ENCODE measurements at regions not wholly inside any gene's neighbourhood (a gene's known extent, or its start where the extent isn't known, plus 50 kb on each side); places are given as distances from the start of the nearest gene placed in this dataset.
"Not testable (repeated sequence)": the region's sequence is repeated elsewhere in the genome, so short reads cannot be mapped to it uniquely, and the experiment has no call there.

DNA sequence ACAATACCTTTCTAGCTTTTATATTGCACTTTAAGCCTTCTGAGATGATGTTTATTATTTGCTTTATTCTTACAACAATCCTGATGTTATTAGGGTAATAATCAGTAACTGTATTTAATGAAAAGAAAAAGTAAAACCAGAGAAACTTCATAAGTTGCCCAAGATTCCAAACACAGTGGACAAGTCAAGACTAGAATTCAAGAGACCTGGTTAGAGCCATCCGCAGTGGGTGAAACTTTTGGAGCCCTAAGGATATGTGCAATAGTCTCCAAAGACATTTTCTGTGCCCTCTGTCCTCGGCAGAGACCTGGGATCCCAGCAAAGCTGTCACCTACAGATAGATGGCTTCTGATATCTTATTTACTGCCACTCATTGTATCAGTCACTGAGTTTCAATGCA lies 106.8 kb upstream of the DPT start (continued):
- TF ChIP-seq CREB5 (CRISPR knock-in tag; IDR thresholded peaks at IDR 0.05; ENCODE audit: low read depth) (no peak), ZFP30 (CRISPR knock-in tag; IDR thresholded peaks at IDR 0.05) (no peak), SNAI2 (CRISPR knock-in tag; IDR thresholded peaks at IDR 0.05) (no peak)

- ATAC-seq: no peak
Observed at GRCh38 chr1:168836469-168836868, 107.5 kb upstream of the DPT start.

GRCh38 chr1:168837230-168837629 lies 108.2 kb upstream of the DPT start:
- ATAC-seq: not testable (repeated sequence)

More at GRCh38 chr1:168836469-168836868, 107.5 kb upstream of the DPT start:
- TF ChIP-seq, protein P1, sequence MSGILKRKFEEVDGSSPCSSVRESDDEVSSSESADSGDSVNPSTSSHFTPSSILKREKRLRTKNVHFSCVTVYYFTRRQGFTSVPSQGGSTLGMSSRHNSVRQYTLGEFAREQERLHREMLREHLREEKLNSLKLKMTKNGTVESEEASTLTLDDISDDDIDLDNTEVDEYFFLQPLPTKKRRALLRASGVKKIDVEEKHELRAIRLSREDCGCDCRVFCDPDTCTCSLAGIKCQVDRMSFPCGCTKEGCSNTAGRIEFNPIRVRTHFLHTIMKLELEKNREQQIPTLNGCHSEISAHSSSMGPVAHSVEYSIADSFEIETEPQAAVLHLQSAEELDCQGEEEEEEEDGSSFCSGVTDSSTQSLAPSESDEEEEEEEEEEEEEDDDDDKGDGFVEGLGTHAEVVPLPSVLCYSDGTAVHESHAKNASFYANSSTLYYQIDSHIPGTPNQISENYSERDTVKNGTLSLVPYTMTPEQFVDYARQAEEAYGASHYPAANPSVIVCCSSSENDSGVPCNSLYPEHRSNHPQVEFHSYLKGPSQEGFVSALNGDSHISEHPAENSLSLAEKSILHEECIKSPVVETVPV (CRISPR knock-in tag; IDR thresholded peaks at IDR 0.05): no peak
- TF ChIP-seq SNAI2 (CRISPR knock-in tag; IDR thresholded peaks at IDR 0.05) (no peak), PPARA (CRISPR knock-in tag; IDR thresholded peaks at IDR 0.05; ENCODE audit: borderline replicate concordance) (no peak), CREB5 (CRISPR knock-in tag; IDR thresholded peaks at IDR 0.05; ENCODE audit: low read depth) (no peak), TOX (CRISPR knock-in tag; IDR thresholded peaks at IDR 0.05; ENCODE audit: borderline replicate concordance) (no peak), RARB (CRISPR knock-in tag; IDR thresholded peaks at IDR 0.05) (no peak), GLIS3 (CRISPR knock-in tag; IDR thresholded peaks at IDR 0.05) (no peak), ZC3H10 (CRISPR knock-in tag; IDR thresholded peaks at IDR 0.05) (no peak), ISL1 (CRISPR knock-in tag; IDR thresholded peaks at IDR 0.05) (no peak)
- TF ChIP-seq, protein P2, sequence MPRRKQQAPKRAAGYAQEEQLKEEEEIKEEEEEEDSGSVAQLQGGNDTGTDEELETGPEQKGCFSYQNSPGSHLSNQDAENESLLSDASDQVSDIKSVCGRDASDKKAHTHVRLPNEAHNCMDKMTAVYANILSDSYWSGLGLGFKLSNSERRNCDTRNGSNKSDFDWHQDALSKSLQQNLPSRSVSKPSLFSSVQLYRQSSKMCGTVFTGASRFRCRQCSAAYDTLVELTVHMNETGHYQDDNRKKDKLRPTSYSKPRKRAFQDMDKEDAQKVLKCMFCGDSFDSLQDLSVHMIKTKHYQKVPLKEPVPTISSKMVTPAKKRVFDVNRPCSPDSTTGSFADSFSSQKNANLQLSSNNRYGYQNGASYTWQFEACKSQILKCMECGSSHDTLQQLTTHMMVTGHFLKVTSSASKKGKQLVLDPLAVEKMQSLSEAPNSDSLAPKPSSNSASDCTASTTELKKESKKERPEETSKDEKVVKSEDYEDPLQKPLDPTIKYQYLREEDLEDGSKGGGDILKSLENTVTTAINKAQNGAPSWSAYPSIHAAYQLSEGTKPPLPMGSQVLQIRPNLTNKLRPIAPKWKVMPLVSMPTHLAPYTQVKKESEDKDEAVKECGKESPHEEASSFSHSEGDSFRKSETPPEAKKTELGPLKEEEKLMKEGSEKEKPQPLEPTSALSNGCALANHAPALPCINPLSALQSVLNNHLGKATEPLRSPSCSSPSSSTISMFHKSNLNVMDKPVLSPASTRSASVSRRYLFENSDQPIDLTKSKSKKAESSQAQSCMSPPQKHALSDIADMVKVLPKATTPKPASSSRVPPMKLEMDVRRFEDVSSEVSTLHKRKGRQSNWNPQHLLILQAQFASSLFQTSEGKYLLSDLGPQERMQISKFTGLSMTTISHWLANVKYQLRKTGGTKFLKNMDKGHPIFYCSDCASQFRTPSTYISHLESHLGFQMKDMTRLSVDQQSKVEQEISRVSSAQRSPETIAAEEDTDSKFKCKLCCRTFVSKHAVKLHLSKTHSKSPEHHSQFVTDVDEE (CRISPR knock-in tag; IDR thresholded peaks at IDR 0.05): no peak

- ATAC-seq: no peak
- TF ChIP-seq CSDC2 (CRISPR knock-in tag; IDR thresholded peaks at IDR 0.05) (no peak), ZFP30 (CRISPR knock-in tag; IDR thresholded peaks at IDR 0.05) (no peak), RARB (CRISPR knock-in tag; IDR thresholded peaks at IDR 0.05) (no peak), POU6F1 (CRISPR knock-in tag; IDR thresholded peaks at IDR 0.05; ENCODE audit: borderline replicate concordance, low read depth) (no peak), ZNF565 (CRISPR knock-in tag; conservative IDR thresholded peaks at IDR 0.05; ENCODE audit: low read depth) (no peak), TOX (CRISPR knock-in tag; IDR thresholded peaks at IDR 0.05; ENCODE audit: borderline replicate concordance) (no peak), ESRRG (CRISPR knock-in tag; IDR thresholded peaks at IDR 0.05) (no peak), GLIS3 (CRISPR knock-in tag; IDR thresholded peaks at IDR 0.05) (no peak), PATZ1 (CRISPR knock-in tag; IDR thresholded peaks at IDR 0.05; ENCODE audit: borderline replicate concordance) (no peak), TCF4 (CRISPR knock-in tag; IDR thresholded peaks at IDR 0.05; ENCODE audit: borderline replicate concordance) (no peak), ARNTL (CRISPR knock-in tag; IDR thresholded peaks at IDR 0.05; ENCODE audit: borderline replicate concordance, low read depth) (no peak), ZNF8 (CRISPR knock-in tag; IDR thresholded peaks at IDR 0.05) (no peak)
- TF ChIP-seq, protein P1 (CRISPR knock-in tag; IDR thresholded peaks at IDR 0.05): no peak
Observed at GRCh38 chr1:168842306-168842705, 113.3 kb upstream of the DPT start.
